ENCODE measurements at regions not wholly inside any gene's neighbourhood (a gene's known extent, or its start where the extent isn't known, plus 50 kb on each side); places are given as distances from the start of the nearest gene placed in this dataset.

- Histone ChIP-seq H3K4me1 (ENCODE audit: insufficient read depth, low read length, severe bottlenecking) (no peaks in the 10 kb centered on the region), H3F3A (ENCODE audit: insufficient read depth, low read length) (no peaks in the 10 kb centered on the region), H3K27me3 (ENCODE audit: insufficient read depth, low read length) (no peaks in the 10 kb centered on the region), H3K9me2 (ENCODE audit: low read depth, low read length) (no peaks in the 10 kb centered on the region), H3K79me2 (ENCODE audit: insufficient read depth, low read length) (no peaks in the 10 kb centered on the region), H3K36me3 (ENCODE audit: insufficient read depth, low read length) (no peaks in the 10 kb centered on the region), H3K27ac (ENCODE audit: low read depth, low read length, poor library complexity, severe bottlenecking) (no peak overlapping the region), H3K4me3 (ENCODE audit: low read depth, low read length, poor library complexity, severe bottlenecking) (no peak overlapping the region), H2AFZ (ENCODE audit: low read length) (no peak overlapping the region), H4K20me1 (ENCODE audit: insufficient read depth, low read length) (no peaks in the 10 kb centered on the region), H3K4me2 (ENCODE audit: low read length) (no peak overlapping the region), H3K9ac (ENCODE audit: low read length) (no peak overlapping the region), H3K9me3 (ENCODE audit: low read length) (no peaks in the 10 kb centered on the region)
- TF ChIP-seq EZH2 (IDR thresholded peaks at IDR 0.05; ENCODE audit: borderline replicate concordance, low read length) (no peak), CTCF (IDR thresholded peaks at IDR 0.05; ENCODE audit: low read length) (no peak)
These were observed 156.5 kb upstream of the TAS2R1 start for GRCh38 chr5:9786380-9787360.

- H3K9me3 ChIP-seq (ENCODE audit: low read length) = no peaks in the 10 kb centered on the region
- no peaks in the 10 kb centered on the region for H4K20me1 ChIP-seq (ENCODE audit: insufficient read depth, low read length)
- no peaks in the 10 kb centered on the region for H3K27me3 ChIP-seq (ENCODE audit: insufficient read depth, low read length)
- H3K27ac ChIP-seq (ENCODE audit: low read depth, low read length, poor library complexity, severe bottlenecking) = no peak overlapping the region
- TF ChIP-seq CTCF (IDR thresholded peaks at IDR 0.05; ENCODE audit: low read length) (no peak), EZH2 (IDR thresholded peaks at IDR 0.05; ENCODE audit: borderline replicate concordance, low read length) (no peak)
- H3K9ac ChIP-seq (ENCODE audit: low read length) = no peak overlapping the region
- no peak overlapping the region for H3K4me2 ChIP-seq (ENCODE audit: low read length)
- no peak overlapping the region for H3K4me3 ChIP-seq (ENCODE audit: low read depth, low read length, poor library complexity, severe bottlenecking)
- no peaks in the 10 kb centered on the region for H3K36me3 ChIP-seq (ENCODE audit: insufficient read depth, low read length)
- no peaks in the 10 kb centered on the region for H3F3A ChIP-seq (ENCODE audit: insufficient read depth, low read length)
- H3K9me2 ChIP-seq (ENCODE audit: low read depth, low read length) = no peaks in the 10 kb centered on the region
- H3K79me2 ChIP-seq (ENCODE audit: insufficient read depth, low read length) = no peaks in the 10 kb centered on the region
- no peaks in the 10 kb centered on the region for H3K4me1 ChIP-seq (ENCODE audit: insufficient read depth, low read length, severe bottlenecking)
- H2AFZ ChIP-seq (ENCODE audit: low read length) = no peak overlapping the region
These were observed 155.6 kb upstream of the TAS2R1 start for GRCh38 chr5:9785751-9786150.

- Histone ChIP-seq H3K4me3 (ENCODE audit: low read depth, low read length, poor library complexity, severe bottlenecking) (no peak overlapping the region), H3K9me3 (ENCODE audit: low read length) (no peaks in the 10 kb centered on the region), H3F3A (ENCODE audit: insufficient read depth, low read length) (no peaks in the 10 kb centered on the region), H3K4me2 (ENCODE audit: low read length) (no peak overlapping the region), H3K36me3 (ENCODE audit: insufficient read depth, low read length) (no peaks in the 10 kb centered on the region), H3K27me3 (ENCODE audit: insufficient read depth, low read length) (no peaks in the 10 kb centered on the region), H3K79me2 (ENCODE audit: insufficient read depth, low read length) (no peaks in the 10 kb centered on the region), H3K9me2 (ENCODE audit: low read depth, low read length) (no peaks in the 10 kb centered on the region), H3K9ac (ENCODE audit: low read length) (no peak overlapping the region), H2AFZ (ENCODE audit: low read length) (no peak overlapping the region), H3K27ac (ENCODE audit: low read depth, low read length, poor library complexity, severe bottlenecking) (no peak overlapping the region), H3K4me1 (ENCODE audit: insufficient read depth, low read length, severe bottlenecking) (no peaks in the 10 kb centered on the region), H4K20me1 (ENCODE audit: insufficient read depth, low read length) (no peaks in the 10 kb centered on the region)
- TF ChIP-seq CTCF (IDR thresholded peaks at IDR 0.05; ENCODE audit: low read length) (no peak), EZH2 (IDR thresholded peaks at IDR 0.05; ENCODE audit: borderline replicate concordance, low read length) (no peak)
These were observed 154.1 kb upstream of the TAS2R1 start for GRCh38 chr5:9784231-9784630.
